K562 (cell line): ENCODE measurements at regions not wholly inside any gene's neighbourhood (a gene's known extent, or its start where the extent isn't known, plus 50 kb on each side); places are given as distances from the start of the nearest gene placed in this dataset.

Experiments
- BRF2 ChIP-seq: IDR thresholded peaks from 3 replicates; pipeline ENCODE4 v1.6.1; 2011; ENCODE audit warnings: borderline replicate concordance, mild to moderate bottlenecking; ENCODE audit not compliant: insufficient read length, insufficient read depth
- CLOCK ChIP-seq: fragments of 250-450 bp; sonication (Bioruptor Pico); IDR thresholded peaks from 2 replicates; pipeline ENCODE4 v1.4.0; 2020; ENCODE audit warnings: mild to moderate bottlenecking, moderate library complexity, borderline replicate concordance
- XRCC4 ChIP-seq: IDR thresholded peaks from one replicate; pipeline ENCODE4 v1.6.1; 2011; ENCODE audit not compliant: insufficient read depth, insufficient read length; ENCODE audit errors: extremely low read depth
- ZNF395 ChIP-seq: fragments of 200-800 bp; sonication (Bioruptor generic); IDR thresholded peaks from 2 replicates; pipeline ENCODE4 v1.6.1; 2017; ENCODE audit warnings: missing genetic modification characterization, missing compliant biosample characterization

- TF ChIP-seq BRF2 (no peak), CLOCK (no peak), ZNF395 (CRISPR knock-in tag) (no peak), XRCC4 (no peak)
Measured at GRCh38 chr20:11379257-11380011, 538.3 kb upstream of the BTBD3 start (continued).
